Natural killer cell (primary cell): ENCODE measurements at regions not wholly inside any gene's neighbourhood (a gene's known extent, or its start where the extent isn't known, plus 50 kb on each side); places are given as distances from the start of the nearest gene placed in this dataset.

ENCODE experiments used
- ATAC-seq, 3 donors: fragments of 150-1000 bp in 2 of 3; fragments of 200-7000 bp in 1 of 3; cut with Tn5 transposase; 1 replicate in 1 of 3; 2 replicates in 2 of 3; pipeline ENCODE4 v1.10.0; 2021; ENCODE audit warnings: mild to moderate bottlenecking in 2 of 3, moderate library complexity in 2 of 3
- DNase-seq, 2 donors: peaks; one replicate each; pipeline versions ENCODE4 v3.0.0 to v3.0.0-alpha.2; 2013 to 2021; ENCODE audit warnings: mixed read lengths in 1 of 2
- H3K27ac ChIP-seq: one replicate; pipeline ENCODE4 v1.5.1; 2013; ENCODE audit warnings: mild to moderate bottlenecking, low read length
- H3K27me3 ChIP-seq: one replicate; pipeline ENCODE4 v1.6.1; 2013; ENCODE audit warnings: low read length; ENCODE audit not compliant: control insufficient read depth, insufficient read depth
- H3K36me3 ChIP-seq: one replicate; pipeline ENCODE4 v1.6.1; 2013; ENCODE audit warnings: low read length; ENCODE audit not compliant: control insufficient read depth, insufficient read depth
- H3K4me1 ChIP-seq: one replicate; pipeline ENCODE4 v1.6.1; 2013; ENCODE audit warnings: low read length; ENCODE audit not compliant: control insufficient read depth, insufficient read depth
- H3K4me3 ChIP-seq: one replicate; pipeline ENCODE4 v1.5.1; 2013; ENCODE audit warnings: low read length
- H3K9me3 ChIP-seq: one replicate; pipeline ENCODE4 v1.6.1; 2013; ENCODE audit warnings: low read length; ENCODE audit not compliant: control insufficient read depth, insufficient read depth
- H3K27ac Mint-ChIP-seq, 2 donors: one replicate each; pipeline ENCODE4 v1.8.0; 2022; ENCODE audit warnings: mild to moderate bottlenecking in 2 of 2, mixed read lengths in 2 of 2, moderate library complexity in 1 of 2
- H3K27me3 Mint-ChIP-seq, 2 donors: one replicate each; pipeline ENCODE4 v1.8.0; 2022; ENCODE audit warnings: low read depth in 2 of 2, mixed read lengths in 2 of 2
- H3K36me3 Mint-ChIP-seq: one replicate; pipeline ENCODE4 v1.8.0; 2022; ENCODE audit warnings: mixed read lengths
- H3K4me1 Mint-ChIP-seq, 2 donors: one replicate each; pipeline ENCODE4 v1.8.0; 2022; ENCODE audit warnings: mixed read lengths in 2 of 2
- H3K4me3 Mint-ChIP-seq: one replicate; pipeline ENCODE4 v1.8.0; 2022; ENCODE audit warnings: mild to moderate bottlenecking, moderate library complexity, mixed read lengths
- H3K9me3 Mint-ChIP-seq, 2 donors: one replicate each; pipeline ENCODE4 v1.8.0; 2022; ENCODE audit warnings: mixed read lengths in 2 of 2
- CTCF ChIP-seq: fragments of 200-600 bp; IDR thresholded peaks from one replicate; pipeline ENCODE4 v1.8.0; 2022; ENCODE audit warnings: antibody characterized with exemption
- WGBS: methylation state at CpG from one replicate; pipeline ENCODE4 v1.1.7; 2013; ENCODE audit warnings: missing lambda C conversion rate; ENCODE audit not compliant: insufficient coverage; 5-methylcytosine and 5-hydroxymethylcytosine counted together
- intact Hi-C: fragments of 100-400 bp; cut with micrococcal nuclease; formaldehyde crosslinking; loops from one replicate; pipeline ENCODE4 v1.14.2; 2022

- no peaks in the 10 kb centered on the region for H3K4me1 ChIP-seq
- H3K27me3 ChIP-seq = no peaks in the 10 kb centered on the region
- peaks cover 4% of the 10 kb centered on the region for H3K9me3 ChIP-seq
- peaks cover 7% of the 10 kb centered on the region for H3K36me3 Mint-ChIP-seq
- no peak overlapping the region for H3K4me3 Mint-ChIP-seq
- intact Hi-C loops = no loop called here
- peaks cover 6 to 13% of the 10 kb centered on the region in 2 donors for H3K9me3 Mint-ChIP-seq
- no peaks in the 10 kb centered on the region for H3K27me3 Mint-ChIP-seq
- no peak overlapping the region for H3K4me3 ChIP-seq
- no peak for DNase-seq
- no peak overlapping the region for H3K27ac Mint-ChIP-seq
- no peak for TF ChIP-seq CTCF
- H3K36me3 ChIP-seq = no peaks in the 10 kb centered on the region
- H3K27ac ChIP-seq = no peak overlapping the region
- 90% methylated on average over 4 of the region's 5 CpGs for WGBS
- no peaks in the 10 kb centered on the region for H3K4me1 Mint-ChIP-seq
- no peak for ATAC-seq
These were observed 169.6 kb upstream of the CLEC14A start for GRCh38 chr14:38425324-38425976.

- H3K36me3 ChIP-seq = no peaks in the 10 kb centered on the region
- ATAC-seq (no peak), DNase-seq (no peak)
- H3K4me3 Mint-ChIP-seq = no peak overlapping the region
- no peaks in the 10 kb centered on the region for H3K27me3 Mint-ChIP-seq
- no peaks in the 10 kb centered on the region for H3K27me3 ChIP-seq
- H3K9me3 ChIP-seq = no peaks in the 10 kb centered on the region
- intact Hi-C loops = no loop called here
- no peaks in the 10 kb centered on the region for H3K4me1 ChIP-seq
- H3K27ac ChIP-seq = no peak overlapping the region
- peaks cover 10 to 16% of the 10 kb centered on the region in 2 donors for H3K9me3 Mint-ChIP-seq
- H3K4me1 Mint-ChIP-seq = no peaks in the 10 kb centered on the region
- H3K27ac Mint-ChIP-seq = no peak overlapping the region
- H3K4me3 ChIP-seq = no peak overlapping the region
- TF ChIP-seq CTCF = no peak
- H3K36me3 Mint-ChIP-seq = peaks cover 7% of the 10 kb centered on the region
These were observed 164.2 kb upstream of the CLEC14A start for GRCh38 chr14:38420048-38420447.

- Mint-ChIP-seq H3K4me3 (no peak overlapping the region), H3K36me3 (peaks cover 7% of the 10 kb centered on the region), H3K4me1 (no peaks in the 10 kb centered on the region), H3K27me3 (no peaks in the 10 kb centered on the region), H3K9me3 (peaks cover 10 to 13% of the 10 kb centered on the region in 2 donors), H3K27ac (no peak overlapping the region)
- WGBS = 87% methylated on average over 5 of the region's 5 CpGs
- Histone ChIP-seq H3K4me3 (no peak overlapping the region), H3K36me3 (no peaks in the 10 kb centered on the region), H3K27me3 (no peaks in the 10 kb centered on the region), H3K4me1 (no peaks in the 10 kb centered on the region), H3K27ac (no peak overlapping the region), H3K9me3 (no peaks in the 10 kb centered on the region)
- ATAC-seq (no peak), DNase-seq (no peak)
- intact Hi-C loops = no loop called here
- no peak for TF ChIP-seq CTCF
These were observed 163.7 kb upstream of the CLEC14A start for GRCh38 chr14:38419579-38419978.

DNA sequence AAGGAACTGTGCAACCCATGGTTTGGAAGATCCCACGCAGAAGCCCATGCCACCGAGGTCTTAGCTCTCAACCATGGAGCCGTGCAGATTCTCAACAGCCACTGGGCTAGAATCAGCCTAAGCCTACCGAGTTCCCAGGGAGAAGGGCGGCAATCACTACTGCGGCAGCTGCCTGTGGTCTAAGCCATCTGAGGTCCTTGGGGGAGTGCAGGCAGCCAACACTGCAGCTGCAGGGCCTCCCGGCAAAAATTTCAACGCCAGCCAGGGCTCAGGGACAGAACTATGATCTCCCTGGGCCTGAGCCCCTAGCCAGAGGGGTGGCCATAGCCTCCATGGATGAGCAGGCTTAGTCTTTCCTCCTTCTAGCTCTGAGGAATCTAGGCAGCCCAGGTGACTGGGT is 156.8 kb upstream of the CLEC14A start:
- Mint-ChIP-seq H3K27me3 (no peaks in the 10 kb centered on the region), H3K4me1 (no peaks in the 10 kb centered on the region), H3K27ac (no peak overlapping the region), H3K36me3 (no peaks in the 10 kb centered on the region), H3K9me3 (peaks cover 7 to 8% of the 10 kb centered on the region in 2 donors), H3K4me3 (no peak overlapping the region)
- DNase-seq = no peak
- no peak for TF ChIP-seq CTCF
- H3K4me3 ChIP-seq = no peak overlapping the region
- H3K9me3 ChIP-seq = peaks cover 7% of the 10 kb centered on the region
- H3K36me3 ChIP-seq = no peaks in the 10 kb centered on the region
- H3K27me3 ChIP-seq = no peaks in the 10 kb centered on the region
- WGBS = 93% methylated on average over 8 of the region's 8 CpGs
- H3K27ac ChIP-seq = no peak overlapping the region
- H3K4me1 ChIP-seq = no peaks in the 10 kb centered on the region
- intact Hi-C loops = no loop called here
- ATAC-seq = no peak
